GM19025 (cell line): ENCODE measurements at regions not wholly inside any gene's neighbourhood (a gene's known extent, or its start where the extent isn't known, plus 50 kb on each side); places are given as distances from the start of the nearest gene placed in this dataset.

Experiments
- ATAC-seq: cut with Tn5 transposase; IDR thresholded peaks from one replicate; pipeline ENCODE4 v1.9.1; 2021; ENCODE audit warnings: mild to moderate bottlenecking, low read depth, moderate library complexity; ENCODE audit not compliant: unreplicated experiment

DNA sequence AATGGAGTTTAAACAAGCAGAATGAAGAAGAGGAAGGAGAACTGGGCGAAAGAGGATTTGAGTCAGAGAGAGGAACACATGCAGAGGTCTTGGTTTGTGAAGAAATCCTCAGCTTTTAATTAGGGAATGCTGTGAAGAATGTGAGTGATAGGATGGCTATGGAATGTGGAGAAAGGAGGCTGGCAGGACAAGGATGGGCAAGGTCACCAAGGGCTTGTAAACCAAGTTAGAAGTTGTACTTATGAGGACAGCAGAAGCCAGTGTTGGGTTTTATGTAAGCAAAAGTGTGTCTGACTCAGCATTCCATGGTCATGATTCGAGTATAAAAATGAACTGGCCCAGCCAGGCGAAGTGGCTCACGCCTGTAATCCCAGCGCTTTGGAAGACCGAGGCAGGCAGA is 60.0 kb upstream of the IL12A start:
- ATAC-seq: no peak

DNA sequence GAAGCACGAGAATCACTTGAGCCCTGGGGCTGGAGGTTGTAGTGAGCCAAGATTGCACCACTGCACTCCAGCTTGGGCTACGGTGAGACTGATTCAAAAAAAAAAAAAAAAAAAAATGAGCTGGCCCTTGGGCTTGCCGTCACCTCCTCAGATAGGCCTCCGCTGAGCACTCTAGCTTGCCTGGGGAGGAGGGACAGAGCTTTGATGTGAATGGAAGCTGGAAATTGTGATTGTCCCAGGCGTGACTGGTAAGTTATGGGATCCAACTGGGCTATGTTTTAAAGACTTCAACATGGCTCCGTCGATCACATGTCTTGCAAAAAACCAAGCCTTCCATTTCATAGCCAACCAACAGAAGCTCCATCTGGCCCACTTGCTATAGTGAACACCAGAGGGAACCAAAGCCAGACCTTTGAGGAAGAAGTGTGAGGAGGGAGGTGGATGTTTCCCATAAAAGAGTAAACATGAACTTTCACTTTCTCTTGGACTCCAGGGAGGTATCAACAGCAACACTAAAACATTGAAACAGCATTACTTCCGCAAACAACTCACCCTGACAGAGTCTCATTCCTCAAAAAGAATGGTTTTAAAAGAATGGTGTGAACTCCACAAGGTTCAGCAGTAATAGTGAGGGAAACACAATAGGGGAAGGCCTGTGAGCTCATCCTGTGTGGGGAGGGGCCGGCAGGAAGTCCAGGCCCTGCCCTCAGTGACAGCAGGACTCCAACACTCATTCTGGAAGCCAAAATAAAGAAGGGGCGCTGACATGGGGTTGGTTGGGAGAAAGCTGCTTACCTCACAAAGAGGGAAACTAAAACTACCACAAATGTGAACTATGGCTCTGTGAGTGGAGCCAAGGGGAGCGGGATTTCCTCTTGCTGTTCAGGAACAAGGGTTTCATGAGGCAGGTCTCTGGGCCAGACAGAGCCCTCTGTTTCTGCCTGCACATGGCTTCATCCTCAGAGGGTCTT is 59.2 kb upstream of the IL12A start:
- ATAC-seq: peak; percentile 73

- no peak for ATAC-seq
Measured at GRCh38 chr3:159934216-159934615, 54.4 kb upstream of the IL12A start.

- ATAC-seq: no peak
Measured at GRCh38 chr3:159936541-159936940, 52.1 kb upstream of the IL12A start.

DNA sequence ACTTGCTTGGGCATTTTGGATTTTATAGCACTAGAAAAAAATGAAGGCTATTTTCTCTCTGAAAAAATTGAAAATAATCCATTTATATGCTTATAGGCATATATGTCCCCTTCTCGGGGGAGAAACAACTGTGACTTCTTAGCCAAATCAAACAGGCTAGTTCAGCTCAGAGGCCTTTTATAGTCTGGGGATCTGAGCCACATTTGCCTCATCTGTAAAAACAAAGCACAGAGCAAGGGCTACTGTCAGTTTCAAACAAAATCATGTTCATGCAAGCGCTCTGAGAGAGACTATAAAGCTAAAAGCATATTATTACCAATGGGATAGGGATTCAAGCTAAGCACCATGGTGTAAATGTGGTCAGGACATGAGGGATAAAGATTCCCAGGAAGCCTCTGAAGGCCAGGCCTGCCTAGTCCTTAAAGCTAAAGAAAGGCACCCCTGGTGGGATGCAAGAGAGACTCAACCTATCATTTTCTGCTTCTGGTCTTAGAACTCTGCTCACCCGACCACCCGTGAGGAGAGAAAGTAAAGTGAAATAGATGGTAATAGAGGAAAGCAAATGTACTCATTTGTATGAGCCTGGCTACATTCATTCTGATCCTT is 51.0 kb upstream of the IL12A start:
- no peak for ATAC-seq

DNA sequence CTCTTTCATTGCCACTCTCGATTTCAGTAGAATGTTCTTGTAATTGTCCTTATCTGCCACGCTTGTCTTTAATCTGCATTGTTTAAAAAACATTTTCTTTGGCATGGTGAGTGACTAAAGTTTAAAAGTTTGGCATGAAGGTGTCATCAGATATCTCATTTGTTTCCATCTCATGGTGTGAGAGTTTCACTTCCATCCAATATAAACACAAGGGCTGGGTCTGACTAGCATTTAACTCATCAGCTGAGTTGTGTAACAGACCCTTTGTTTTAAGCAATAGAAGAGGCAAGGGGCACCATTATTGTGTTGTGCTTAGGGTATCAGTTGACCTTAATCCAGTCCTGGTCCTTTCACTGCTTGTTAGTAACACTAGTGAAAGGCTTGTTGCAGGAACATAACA is 49.9 kb upstream of the IL12A start:
- no peak for ATAC-seq
